HUES6 (cell line): ENCODE measurements at regions not wholly inside any gene's neighbourhood (a gene's known extent, or its start where the extent isn't known, plus 50 kb on each side); places are given as distances from the start of the nearest gene placed in this dataset.
A peak's percentile ranks its signal among the peaks of the same experiment; 100 is the strongest.

Experiments used
- H3K27ac ChIP-seq: 2 replicates; pipeline ENCODE4 v1.7.0; 2013; ENCODE audit warnings: low read depth, mild to moderate bottlenecking, low read length, inconsistent platforms
- H3K27me3 ChIP-seq: 2 replicates; pipeline ENCODE4 v1.6.1; 2013; ENCODE audit warnings: low read length; ENCODE audit not compliant: control insufficient read depth, insufficient read depth
- H3K36me3 ChIP-seq: 2 replicates; pipeline ENCODE4 v1.6.1; 2013; ENCODE audit warnings: low read length; ENCODE audit not compliant: control insufficient read depth, insufficient read depth
- H3K4me1 ChIP-seq: 2 replicates; pipeline ENCODE4 v1.6.1; 2013; ENCODE audit warnings: low read length; ENCODE audit not compliant: control insufficient read depth, insufficient read depth
- H3K4me3 ChIP-seq: 2 replicates; pipeline ENCODE4 v1.5.1; 2013; ENCODE audit warnings: low read depth, low read length
- H3K9ac ChIP-seq: one replicate; pipeline ENCODE4 v1.6.1; 2013; ENCODE audit warnings: mild to moderate bottlenecking, low read length
- H3K9me3 ChIP-seq: 2 replicates; pipeline ENCODE4 v1.6.1; 2013; ENCODE audit warnings: low read depth, low read length; ENCODE audit not compliant: control insufficient read depth, insufficient read depth

DNA sequence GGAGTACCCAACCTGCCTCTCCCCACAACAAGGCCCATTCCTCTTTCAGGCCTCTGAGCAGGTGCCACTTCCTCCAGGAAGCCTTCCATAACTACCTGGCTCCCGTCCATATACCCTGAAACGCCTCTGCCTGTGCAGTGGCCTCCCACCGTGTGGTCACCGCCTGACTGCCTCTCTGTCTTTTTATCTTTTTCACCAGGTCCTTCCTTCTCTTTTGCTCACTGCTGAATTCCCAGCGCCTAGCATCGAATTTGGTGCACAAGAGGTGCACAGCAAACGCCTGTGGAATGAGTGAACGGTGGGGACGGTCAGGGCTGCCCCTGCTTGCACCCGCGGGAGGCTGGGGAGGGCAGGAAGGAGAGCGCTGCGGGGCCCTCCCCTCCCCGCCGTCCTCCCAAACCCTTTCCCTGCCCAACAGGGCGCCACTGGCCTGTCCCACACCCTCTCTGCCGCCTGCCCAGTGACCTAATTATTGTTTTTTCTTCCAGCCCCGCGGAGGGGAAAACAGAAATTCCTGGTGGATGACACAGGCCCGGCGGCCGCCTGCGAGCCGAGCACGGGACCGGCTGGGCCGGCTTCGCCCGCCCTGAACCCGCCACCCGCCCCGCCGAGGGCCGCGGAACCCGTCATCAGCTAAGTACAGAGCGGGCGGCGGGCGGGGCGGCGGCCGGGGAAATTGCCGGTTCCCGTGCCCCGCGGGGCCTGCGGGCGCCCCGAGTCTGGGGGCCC lies 140.1 kb downstream of the SMAD6 start:
- H3K27me3 ChIP-seq: peaks cover 30% of the 10 kb centered on the region
- no peaks in the 10 kb centered on the region for H3K9me3 ChIP-seq
- no peaks in the 10 kb centered on the region for H3K36me3 ChIP-seq
- peaks cover 24% of the 10 kb centered on the region for H3K4me1 ChIP-seq
- H3K27ac ChIP-seq: no peak overlapping the region; the same call in 1 of the 2 replicates
- peak overlapping the region; percentile 63 for H3K4me3 ChIP-seq
- H3K9ac ChIP-seq: peak overlapping the region; percentile 67

DNA sequence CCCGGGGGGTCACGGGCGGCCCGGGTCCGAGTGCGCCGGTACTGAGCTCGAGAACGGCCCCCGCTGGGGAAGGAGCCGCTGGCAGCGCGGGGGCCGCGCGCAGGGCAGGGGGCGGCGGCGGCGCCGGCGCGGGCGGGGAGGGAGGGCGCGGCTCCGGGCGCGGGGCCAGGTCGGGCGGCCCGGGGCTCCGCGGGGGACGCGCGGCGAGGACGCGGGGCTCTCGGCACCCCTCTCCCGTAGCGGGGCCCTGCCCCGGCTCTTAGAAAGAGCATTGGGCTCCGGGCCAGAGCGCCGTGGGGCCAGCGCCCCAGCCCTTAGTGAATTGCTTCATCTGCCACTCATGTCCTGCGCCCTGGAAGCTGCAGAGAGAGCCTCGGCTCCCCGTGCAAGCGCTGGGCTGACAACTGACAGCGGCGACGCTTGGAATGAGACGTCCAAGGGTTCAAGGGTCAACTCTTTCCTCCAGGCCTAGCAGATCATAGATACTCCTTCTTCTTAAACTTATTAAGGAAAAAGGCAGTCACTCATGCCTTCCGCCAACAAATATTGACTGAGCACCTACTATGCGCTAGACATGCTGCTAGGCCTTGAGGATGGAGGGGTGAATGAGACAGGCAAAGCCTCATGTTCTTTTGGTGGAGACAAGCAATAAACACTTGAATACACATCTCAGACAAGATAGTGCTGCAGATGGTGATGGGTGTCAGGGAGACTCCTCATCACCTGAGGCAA lies 140.8 kb downstream of the SMAD6 start:
- Histone ChIP-seq H3K27me3 (peaks cover 30% of the 10 kb centered on the region), H3K9ac (peak overlapping the region; percentile 55), H3K4me1 (peaks cover 24% of the 10 kb centered on the region), H3K36me3 (no peaks in the 10 kb centered on the region), H3K4me3 (peak overlapping the region; percentile 49), H3K27ac (no peak overlapping the region), H3K9me3 (no peaks in the 10 kb centered on the region)

DNA sequence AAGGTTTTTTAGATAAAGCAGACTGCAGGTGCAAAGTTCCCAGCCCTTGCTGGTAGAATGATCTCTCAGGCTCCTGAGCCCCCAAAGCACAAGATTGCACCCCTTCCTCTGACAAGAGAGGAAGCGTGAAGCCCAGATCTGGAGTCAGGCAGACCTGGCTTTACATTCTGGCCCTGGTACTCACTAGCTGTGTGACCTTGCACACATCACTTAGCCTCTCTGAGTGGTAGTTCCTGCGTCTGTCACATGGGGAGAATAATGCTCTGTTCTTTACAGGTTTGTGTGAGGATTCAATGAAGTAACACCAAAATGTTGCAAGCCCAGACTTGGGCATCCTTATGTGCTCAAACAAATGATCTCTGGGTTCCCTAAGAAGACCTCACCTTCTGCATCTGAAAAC lies 141.5 kb downstream of the SMAD6 start:
- no peak overlapping the region for H3K4me3 ChIP-seq
- H3K9ac ChIP-seq: peak overlapping the region; percentile 55
- H3K27me3 ChIP-seq: peaks cover 30% of the 10 kb centered on the region
- no peaks in the 10 kb centered on the region for H3K36me3 ChIP-seq
- H3K9me3 ChIP-seq: no peaks in the 10 kb centered on the region
- H3K4me1 ChIP-seq: peaks cover 21% of the 10 kb centered on the region
- no peak overlapping the region for H3K27ac ChIP-seq

DNA sequence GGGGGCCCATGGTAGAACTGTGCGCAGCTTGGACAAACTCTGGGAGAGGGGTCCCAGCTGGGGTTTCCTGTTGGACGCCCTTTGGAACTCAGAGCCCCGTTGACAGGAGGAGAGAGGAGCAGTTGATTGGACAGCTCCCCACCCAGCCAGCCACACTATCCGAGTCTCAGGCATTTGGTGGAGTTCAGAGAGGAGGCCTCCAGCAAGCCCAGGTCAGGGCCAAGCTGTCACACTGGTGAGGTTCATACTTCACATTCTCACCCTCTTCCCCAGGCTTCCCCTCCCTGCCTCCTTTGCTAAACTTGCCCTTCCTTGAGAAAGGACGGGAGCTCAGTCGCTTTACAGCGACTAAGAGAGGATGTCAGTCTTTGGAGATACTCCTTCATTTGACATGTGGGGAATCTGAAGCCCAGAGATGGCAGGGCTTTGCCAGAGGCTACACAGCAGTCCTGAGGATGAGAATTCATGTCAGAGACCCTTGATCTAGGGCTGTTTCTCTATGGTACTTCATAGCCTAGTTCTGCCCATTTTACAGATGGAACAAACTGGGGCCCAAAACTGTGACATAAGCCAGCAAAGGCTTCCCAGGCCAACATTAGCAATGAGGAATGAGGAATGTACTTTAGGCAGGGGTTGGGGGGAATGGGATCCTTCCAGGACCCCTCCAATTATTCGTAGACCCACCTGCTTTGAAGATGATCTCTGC lies 142.2 kb downstream of the SMAD6 start:
- H3K9ac ChIP-seq: no peak overlapping the region
- peaks cover 30% of the 10 kb centered on the region for H3K27me3 ChIP-seq
- no peak overlapping the region for H3K27ac ChIP-seq
- H3K4me1 ChIP-seq: peaks cover 21% of the 10 kb centered on the region
- no peaks in the 10 kb centered on the region for H3K36me3 ChIP-seq
- H3K4me3 ChIP-seq: no peak overlapping the region
- H3K9me3 ChIP-seq: no peaks in the 10 kb centered on the region

DNA sequence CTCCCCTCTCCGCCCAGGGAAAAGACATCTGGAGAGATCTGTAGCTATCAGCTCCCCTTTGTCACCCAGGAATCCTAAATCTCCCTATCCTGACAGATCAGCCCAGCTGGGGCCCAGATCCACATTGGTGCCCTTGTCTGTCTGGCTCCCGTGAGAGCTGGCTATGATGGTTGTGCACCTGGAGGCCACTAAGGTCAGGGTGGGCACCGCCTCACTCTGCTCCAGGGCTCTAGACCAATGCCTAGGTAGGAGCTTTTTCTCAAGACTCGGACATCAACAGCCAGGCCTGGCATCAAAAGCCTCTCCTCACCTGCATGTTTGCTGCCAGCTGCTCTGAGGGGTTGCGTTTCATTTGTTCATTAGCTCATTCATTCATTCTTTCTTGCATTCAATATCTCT lies 142.7 kb downstream of the SMAD6 start:
- Histone ChIP-seq H3K9me3 (no peaks in the 10 kb centered on the region), H3K4me1 (peaks cover 21% of the 10 kb centered on the region), H3K36me3 (no peaks in the 10 kb centered on the region), H3K9ac (no peak overlapping the region), H3K27ac (no peak overlapping the region), H3K27me3 (peaks cover 30% of the 10 kb centered on the region), H3K4me3 (no peak overlapping the region)

DNA sequence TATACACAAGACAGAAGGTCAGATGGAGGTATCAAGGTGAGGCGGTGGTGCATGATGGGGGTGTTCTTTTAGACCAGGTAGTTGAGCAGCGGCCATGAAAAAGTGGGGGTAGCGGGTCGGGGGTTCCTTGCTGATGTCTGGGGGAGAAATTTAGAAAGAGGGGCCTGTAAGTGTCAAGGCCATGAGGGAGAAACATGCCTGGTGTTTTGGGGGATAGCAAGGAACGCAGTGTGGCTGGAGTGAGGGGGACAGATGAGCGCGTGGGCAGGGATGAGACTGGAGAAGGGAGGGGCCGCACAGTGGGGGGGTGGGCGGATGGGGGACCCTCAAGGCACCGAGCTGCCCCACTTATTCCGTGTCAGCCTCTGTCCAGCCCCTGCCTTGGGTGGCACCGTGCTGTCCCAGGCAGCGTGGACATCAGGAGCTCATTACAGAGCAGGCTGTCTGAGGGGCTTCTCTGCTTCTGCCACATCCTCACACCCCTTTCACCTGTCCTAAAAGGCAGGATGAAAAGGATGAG lies 143.3 kb downstream of the SMAD6 start:
- peaks cover 24% of the 10 kb centered on the region for H3K4me1 ChIP-seq
- H3K27me3 ChIP-seq: peaks cover 30% of the 10 kb centered on the region
- no peaks in the 10 kb centered on the region for H3K9me3 ChIP-seq
- no peak overlapping the region for H3K27ac ChIP-seq
- H3K9ac ChIP-seq: no peak overlapping the region
- no peaks in the 10 kb centered on the region for H3K36me3 ChIP-seq
- no peak overlapping the region for H3K4me3 ChIP-seq

DNA sequence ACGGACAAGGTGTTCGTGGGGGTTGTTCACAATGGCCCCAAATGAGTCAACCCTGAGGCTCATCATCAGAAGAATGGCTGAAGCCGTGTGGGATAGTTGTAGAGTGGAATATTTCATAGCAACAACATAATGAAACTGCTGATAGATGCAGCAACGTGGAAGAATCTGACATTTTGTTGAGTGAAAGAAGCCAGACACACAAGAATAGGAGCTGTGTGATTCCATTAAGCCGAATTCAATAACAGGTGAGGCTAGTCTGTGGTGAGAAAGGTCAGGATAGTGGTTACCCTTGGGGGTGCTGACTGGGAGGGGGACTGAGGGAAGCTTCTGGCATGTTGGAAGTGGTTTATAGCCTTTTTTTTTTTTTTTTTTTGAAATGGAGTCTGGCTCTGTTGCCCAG lies 144.0 kb downstream of the SMAD6 start:
- Histone ChIP-seq H3K4me3 (no peak overlapping the region), H3K9me3 (no peaks in the 10 kb centered on the region), H3K36me3 (no peaks in the 10 kb centered on the region), H3K4me1 (peaks cover 31% of the 10 kb centered on the region), H3K27ac (no peak overlapping the region), H3K9ac (no peak overlapping the region), H3K27me3 (peaks cover 25% of the 10 kb centered on the region)

DNA sequence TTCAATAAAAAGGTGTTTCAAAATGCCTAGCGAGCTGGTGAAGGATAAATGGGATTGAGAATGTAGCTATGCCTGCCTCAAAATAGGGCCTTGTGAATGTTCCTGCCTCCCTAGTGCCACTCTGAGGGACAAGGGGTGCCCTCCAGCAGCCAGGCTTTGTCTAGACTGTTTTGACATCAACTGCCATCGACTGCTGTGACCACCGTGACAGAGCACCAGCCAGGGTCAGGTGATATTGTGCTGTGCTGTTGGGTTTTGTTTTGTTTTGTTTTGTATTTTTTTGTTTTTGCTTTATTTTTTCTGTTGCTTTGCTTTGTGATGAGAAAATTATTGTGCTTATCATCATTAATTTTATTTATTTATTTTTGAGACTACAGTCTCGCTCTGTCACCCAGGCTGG lies 144.8 kb downstream of the SMAD6 start:
- no peaks in the 10 kb centered on the region for H3K36me3 ChIP-seq
- peaks cover 32% of the 10 kb centered on the region for H3K4me1 ChIP-seq
- H3K9me3 ChIP-seq: no peaks in the 10 kb centered on the region

DNA sequence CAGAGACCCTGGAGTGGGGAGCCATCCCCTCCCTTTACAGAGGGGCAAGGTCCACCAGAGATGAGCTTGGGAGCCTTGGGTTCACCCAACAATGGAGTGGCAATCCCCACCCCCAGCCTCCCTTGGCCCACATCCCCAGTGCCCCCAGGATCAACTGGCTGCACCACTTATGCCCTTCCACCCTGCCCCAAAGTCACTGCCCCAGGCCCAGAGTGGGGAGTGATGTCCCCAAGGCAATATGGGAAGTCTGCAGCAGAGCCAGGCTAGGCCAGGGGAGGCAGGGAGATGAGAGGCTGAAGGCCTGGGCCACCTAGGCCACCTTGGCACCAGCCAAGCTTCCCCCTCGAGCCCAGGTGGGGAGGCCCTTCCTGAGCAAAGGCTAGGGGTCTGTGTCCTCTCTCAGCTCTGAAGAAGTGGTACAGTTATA lies 145.5 kb downstream of the SMAD6 start:
- Histone ChIP-seq H3K27me3 (peaks cover 22% of the 10 kb centered on the region), H3K4me1 (peaks cover 31% of the 10 kb centered on the region), H3K9ac (no peak overlapping the region), H3K9me3 (no peaks in the 10 kb centered on the region), H3K4me3 (no peak overlapping the region), H3K36me3 (no peaks in the 10 kb centered on the region), H3K27ac (no peak overlapping the region)

More for the DNA sequence above, 144.8 kb downstream of the SMAD6 start:
- Histone ChIP-seq H3K9ac (no peak overlapping the region), H3K27me3 (peaks cover 19% of the 10 kb centered on the region), H3K4me3 (no peak overlapping the region), H3K27ac (no peak overlapping the region)

DNA sequence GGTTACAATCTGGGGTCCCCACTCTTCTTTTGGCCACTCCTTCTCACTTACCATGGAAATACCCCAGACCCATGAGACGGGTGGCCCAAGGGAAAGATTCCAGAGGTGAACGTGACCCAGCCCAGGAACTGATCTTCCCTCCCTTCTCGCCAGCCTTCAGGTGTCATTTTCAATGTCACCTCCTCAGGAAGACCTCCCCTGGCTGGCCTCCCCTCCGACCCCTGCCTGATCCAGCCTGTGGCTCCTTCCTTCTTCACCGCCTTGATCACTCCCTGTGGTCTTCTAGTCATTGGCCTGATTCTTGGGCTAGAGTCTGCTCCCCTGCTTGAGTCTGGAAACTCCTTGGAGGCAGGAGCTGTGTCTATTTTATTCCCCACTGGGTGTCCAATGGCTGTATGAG lies 146.1 kb downstream of the SMAD6 start:
- no peaks in the 10 kb centered on the region for H3K9me3 ChIP-seq
- H3K4me3 ChIP-seq: no peak overlapping the region
- H3K27ac ChIP-seq: no peak overlapping the region

More for the DNA sequence above, 146.1 kb downstream of the SMAD6 start:
- no peaks in the 10 kb centered on the region for H3K36me3 ChIP-seq
- peaks cover 19% of the 10 kb centered on the region for H3K27me3 ChIP-seq
- H3K4me1 ChIP-seq: peaks cover 28% of the 10 kb centered on the region
- H3K9ac ChIP-seq: no peak overlapping the region
